ENCODE measurements at regions not wholly inside any gene's neighbourhood (a gene's known extent, or its start where the extent isn't known, plus 50 kb on each side); places are given as distances from the start of the nearest gene placed in this dataset.

DNA sequence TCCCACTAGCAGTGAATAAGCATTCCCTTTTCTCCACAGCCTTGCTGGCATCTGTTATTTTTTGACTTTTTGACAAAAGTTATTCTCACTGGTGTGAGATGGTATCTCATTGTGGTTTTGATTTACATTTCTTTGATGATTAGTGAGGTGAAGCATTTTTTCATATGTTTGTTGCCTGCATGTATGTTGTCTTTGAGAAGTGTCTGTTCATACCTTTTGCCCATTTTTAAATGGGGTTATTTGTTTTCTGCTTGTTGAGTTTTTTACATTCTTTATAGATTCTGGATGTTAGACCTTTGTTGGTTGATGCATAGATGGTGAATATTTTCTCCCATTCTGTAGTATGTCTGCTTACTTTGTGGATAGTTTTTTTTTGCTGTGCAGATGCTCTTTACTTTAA lies 171.7 kb downstream of the SREK1 start:
- Histone ChIP-seq H3K4me2 (ENCODE audit: low read length) (no peak overlapping the region), H3K4me3 (ENCODE audit: insufficient read depth, low read depth, low read length) (no peak overlapping the region), H4K20me1 (ENCODE audit: insufficient read depth, low read length) (no peaks in the 10 kb centered on the region), H3K9ac (ENCODE audit: low read length) (no peak overlapping the region), H3K9me3 (ENCODE audit: insufficient read depth, low read depth, low read length) (no peaks in the 10 kb centered on the region), H3K36me3 (ENCODE audit: insufficient read depth, low read length) (no peaks in the 10 kb centered on the region), H2AFZ (ENCODE audit: low read depth, low read length) (no peak overlapping the region), H3K79me2 (ENCODE audit: insufficient read depth, low read length) (no peaks in the 10 kb centered on the region), H3K27ac (ENCODE audit: low read depth, low read length) (no peak overlapping the region), H3K27me3 (ENCODE audit: insufficient read depth, low read length) (no peaks in the 10 kb centered on the region), H3K4me1 (ENCODE audit: insufficient read depth, low read length) (no peaks in the 10 kb centered on the region)
- no peaks in the 10 kb centered on the region for H3K36me3 Mint-ChIP-seq (ENCODE audit: low read depth, unreplicated experiment)
- H3K9me3 Mint-ChIP-seq (ENCODE audit: unreplicated experiment): peaks cover 7% of the 10 kb centered on the region
- H3K4me1 Mint-ChIP-seq (ENCODE audit: low read depth, unreplicated experiment): no peaks in the 10 kb centered on the region
- DNase-seq (ENCODE audit: low read depth) (no peak), FAIRE-seq (no peak)
- H3K27me3 Mint-ChIP-seq (ENCODE audit: low read depth, unreplicated experiment): peaks cover 4% of the 10 kb centered on the region
- no peak overlapping the region for H3K4me3 Mint-ChIP-seq (ENCODE audit: unreplicated experiment)
- TF ChIP-seq, protein P1, sequence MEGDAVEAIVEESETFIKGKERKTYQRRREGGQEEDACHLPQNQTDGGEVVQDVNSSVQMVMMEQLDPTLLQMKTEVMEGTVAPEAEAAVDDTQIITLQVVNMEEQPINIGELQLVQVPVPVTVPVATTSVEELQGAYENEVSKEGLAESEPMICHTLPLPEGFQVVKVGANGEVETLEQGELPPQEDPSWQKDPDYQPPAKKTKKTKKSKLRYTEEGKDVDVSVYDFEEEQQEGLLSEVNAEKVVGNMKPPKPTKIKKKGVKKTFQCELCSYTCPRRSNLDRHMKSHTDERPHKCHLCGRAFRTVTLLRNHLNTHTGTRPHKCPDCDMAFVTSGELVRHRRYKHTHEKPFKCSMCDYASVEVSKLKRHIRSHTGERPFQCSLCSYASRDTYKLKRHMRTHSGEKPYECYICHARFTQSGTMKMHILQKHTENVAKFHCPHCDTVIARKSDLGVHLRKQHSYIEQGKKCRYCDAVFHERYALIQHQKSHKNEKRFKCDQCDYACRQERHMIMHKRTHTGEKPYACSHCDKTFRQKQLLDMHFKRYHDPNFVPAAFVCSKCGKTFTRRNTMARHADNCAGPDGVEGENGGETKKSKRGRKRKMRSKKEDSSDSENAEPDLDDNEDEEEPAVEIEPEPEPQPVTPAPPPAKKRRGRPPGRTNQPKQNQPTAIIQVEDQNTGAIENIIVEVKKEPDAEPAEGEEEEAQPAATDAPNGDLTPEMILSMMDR (IDR thresholded peaks at IDR 0.05; ENCODE audit: insufficient read depth, low read depth, low read length): no peak
- TF ChIP-seq EZH2 (IDR thresholded peaks at IDR 0.05; ENCODE audit: insufficient read depth, low read length): no peak
- no peak overlapping the region for H3K27ac Mint-ChIP-seq (ENCODE audit: unreplicated experiment)

DNA sequence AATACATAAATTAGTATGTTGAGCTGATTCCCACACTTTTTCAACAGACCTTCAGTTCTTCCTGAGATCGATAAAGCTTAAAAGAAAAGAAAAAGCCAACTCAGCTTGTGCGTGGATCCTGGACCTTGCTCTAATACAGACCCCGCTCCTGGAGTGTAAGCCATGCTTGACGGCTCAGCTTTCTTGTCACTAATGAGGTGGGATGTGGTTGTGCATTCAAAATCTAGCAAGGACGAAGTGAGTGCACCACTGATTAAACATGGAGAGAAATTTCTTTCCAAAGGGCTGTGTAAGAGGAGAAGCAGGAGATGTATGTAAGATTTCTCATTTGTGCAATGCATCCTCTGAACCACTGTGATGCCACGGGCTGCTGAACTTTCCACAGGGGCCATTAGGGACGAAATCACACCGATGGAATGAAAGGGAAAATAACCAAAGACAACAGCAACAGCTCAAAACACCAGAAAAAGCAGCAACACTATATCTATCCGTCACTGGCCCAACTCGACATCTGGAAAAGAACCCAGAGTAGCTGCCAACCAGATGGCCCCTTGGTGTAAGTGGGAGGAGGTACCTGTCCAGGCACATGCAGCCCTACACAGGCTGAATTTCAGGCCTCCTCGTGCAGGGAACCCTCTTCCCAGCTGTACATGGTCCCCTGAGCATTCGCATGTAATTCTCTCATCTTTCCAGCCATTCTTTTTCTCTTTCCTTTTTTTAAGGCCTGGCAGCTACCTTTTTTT lies 178.9 kb downstream of the SREK1 start:
- DNase-seq (ENCODE audit: low read depth) (no peak), FAIRE-seq (no peak)
- H3K4me2 ChIP-seq (ENCODE audit: low read length): no peak overlapping the region
- H3K36me3 ChIP-seq (ENCODE audit: insufficient read depth, low read length): no peaks in the 10 kb centered on the region
- Mint-ChIP-seq H3K36me3 (ENCODE audit: low read depth, unreplicated experiment) (peaks cover 1% of the 10 kb centered on the region), H3K4me3 (ENCODE audit: unreplicated experiment) (no peak overlapping the region), H3K9me3 (ENCODE audit: unreplicated experiment) (peaks cover 2% of the 10 kb centered on the region), H3K27me3 (ENCODE audit: low read depth, unreplicated experiment) (peaks cover 2% of the 10 kb centered on the region), H3K4me1 (ENCODE audit: low read depth, unreplicated experiment) (no peaks in the 10 kb centered on the region), H3K27ac (ENCODE audit: unreplicated experiment) (no peak overlapping the region)
- H3K9me3 ChIP-seq (ENCODE audit: insufficient read depth, low read depth, low read length): no peaks in the 10 kb centered on the region
- H3K27me3 ChIP-seq (ENCODE audit: insufficient read depth, low read length): no peaks in the 10 kb centered on the region
- H3K9ac ChIP-seq (ENCODE audit: low read length): no peak overlapping the region
- no peaks in the 10 kb centered on the region for H3K4me1 ChIP-seq (ENCODE audit: insufficient read depth, low read length)
- H2AFZ ChIP-seq (ENCODE audit: low read depth, low read length): no peak overlapping the region
- H3K79me2 ChIP-seq (ENCODE audit: insufficient read depth, low read length): no peaks in the 10 kb centered on the region
- no peak overlapping the region for H3K27ac ChIP-seq (ENCODE audit: low read depth, low read length)
- H3K4me3 ChIP-seq (ENCODE audit: insufficient read depth, low read depth, low read length): no peak overlapping the region
- TF ChIP-seq, protein P1 (IDR thresholded peaks at IDR 0.05; ENCODE audit: insufficient read depth, low read depth, low read length): no peak
- TF ChIP-seq EZH2 (IDR thresholded peaks at IDR 0.05; ENCODE audit: insufficient read depth, low read length): no peak
- H4K20me1 ChIP-seq (ENCODE audit: insufficient read depth, low read length): no peaks in the 10 kb centered on the region

DNA sequence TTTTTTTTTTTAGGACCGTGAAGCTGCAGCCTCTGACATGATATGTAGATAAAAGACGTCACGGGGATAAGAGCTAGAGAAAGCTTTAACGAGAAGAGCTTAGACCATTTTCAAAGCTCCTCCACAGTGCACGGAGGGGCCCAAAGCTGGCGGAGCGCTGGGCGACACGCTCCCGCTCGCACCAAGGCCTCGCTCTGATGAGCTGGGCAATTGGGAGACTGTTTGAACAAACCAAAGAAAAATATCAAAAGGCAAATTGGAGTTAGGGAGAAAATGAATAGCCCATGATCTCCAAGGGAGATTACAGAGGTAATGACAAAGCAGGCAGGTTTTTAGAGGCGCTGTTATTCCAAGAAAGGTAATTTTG lies 179.4 kb downstream of the SREK1 start:
- Histone ChIP-seq H3K36me3 (ENCODE audit: insufficient read depth, low read length) (no peaks in the 10 kb centered on the region), H3K79me2 (ENCODE audit: insufficient read depth, low read length) (no peaks in the 10 kb centered on the region), H3K9me3 (ENCODE audit: insufficient read depth, low read depth, low read length) (no peaks in the 10 kb centered on the region), H3K9ac (ENCODE audit: low read length) (no peak overlapping the region), H3K4me3 (ENCODE audit: insufficient read depth, low read depth, low read length) (no peak overlapping the region), H3K4me2 (ENCODE audit: low read length) (no peak overlapping the region), H3K27me3 (ENCODE audit: insufficient read depth, low read length) (no peaks in the 10 kb centered on the region), H4K20me1 (ENCODE audit: insufficient read depth, low read length) (no peaks in the 10 kb centered on the region), H3K4me1 (ENCODE audit: insufficient read depth, low read length) (no peaks in the 10 kb centered on the region), H3K27ac (ENCODE audit: low read depth, low read length) (no peak overlapping the region), H2AFZ (ENCODE audit: low read depth, low read length) (no peak overlapping the region)
- H3K4me3 Mint-ChIP-seq (ENCODE audit: unreplicated experiment): no peak overlapping the region
- H3K9me3 Mint-ChIP-seq (ENCODE audit: unreplicated experiment): peaks cover 2% of the 10 kb centered on the region
- no peaks in the 10 kb centered on the region for H3K4me1 Mint-ChIP-seq (ENCODE audit: low read depth, unreplicated experiment)
- H3K27ac Mint-ChIP-seq (ENCODE audit: unreplicated experiment): no peak overlapping the region
- peaks cover 2% of the 10 kb centered on the region for H3K27me3 Mint-ChIP-seq (ENCODE audit: low read depth, unreplicated experiment)
- FAIRE-seq (no peak), DNase-seq (ENCODE audit: low read depth) (no peak)
- peaks cover 1% of the 10 kb centered on the region for H3K36me3 Mint-ChIP-seq (ENCODE audit: low read depth, unreplicated experiment)
- TF ChIP-seq, protein P1 (IDR thresholded peaks at IDR 0.05; ENCODE audit: insufficient read depth, low read depth, low read length): no peak
- TF ChIP-seq EZH2 (IDR thresholded peaks at IDR 0.05; ENCODE audit: insufficient read depth, low read length): no peak

Data from astrocyte (in vitro differentiated cells and primary cell).